HEK293 (cell line): ENCODE measurements at regions not wholly inside any gene's neighbourhood (a gene's known extent, or its start where the extent isn't known, plus 50 kb on each side); places are given as distances from the start of the nearest gene placed in this dataset.
"Not testable (repeated sequence)": the region's sequence is repeated elsewhere in the genome, so short reads cannot be mapped to it uniquely, and the experiment has no call there.

Experiments
- CTCF ChIA-PET: fragments of 350-600 bp; formaldehyde crosslinking; extraction: SDS; loops from one replicate; lab custom pipeline; 2021; ENCODE audit warnings: antibody characterized with exemption; lab: Yijun Ruan, JAX
- POLR2A ChIA-PET: fragments of 300-600 bp; formaldehyde crosslinking; extraction: SDS; loops from one replicate; lab custom pipeline; 2020; ENCODE audit warnings: antibody characterized with exemption, inconsistent platforms; lab: Yijun Ruan, JAX
- H3K27ac ChIP-seq: fragments of 200-500 bp; sonication (Bioruptor generic); 2 replicates; pipeline ENCODE4 v1.5.1; 2014; ENCODE audit warnings: low read depth, low read length, control low read depth, inconsistent platforms; ENCODE audit errors: extremely low read depth
- H3K36me3 ChIP-seq, 2 experiments: fragments of 200-500 bp in 1 of 2; sonication (Bioruptor generic) in 1 of 2; 1 replicate in 1 of 2; 2 replicates in 1 of 2; pipeline ENCODE4 v1.5.1; 2014 to 2017; ENCODE audit warnings: inconsistent platforms in 2 of 2, low read length in 2 of 2; ENCODE audit not compliant: control insufficient read depth in 2 of 2, insufficient read depth in 1 of 2
- H3K4me1 ChIP-seq: fragments of 200-500 bp; sonication (Bioruptor generic); 2 replicates; pipeline ENCODE4 v1.5.1; 2014; ENCODE audit warnings: mild to moderate bottlenecking, low read length, inconsistent platforms; ENCODE audit not compliant: control insufficient read depth, insufficient read depth
- H3K4me3 ChIP-seq: 2 replicates; pipeline ENCODE4 v1.5.1; 2011; ENCODE audit warnings: low read depth, mild to moderate bottlenecking, control low read depth, low read length, moderate library complexity
- H3K9me3 ChIP-seq: fragments of 200-500 bp; sonication (Bioruptor generic); 2 replicates; pipeline ENCODE4 v1.5.1; 2014; ENCODE audit warnings: low read depth, low read length, inconsistent platforms; ENCODE audit not compliant: control insufficient read depth, insufficient read depth
- GLI4 ChIP-seq: fragments of 450-650 bp; formaldehyde crosslinking; IDR thresholded peaks from 2 replicates; pipeline ENCODE4 v1.5.1; 2016; ENCODE audit warnings: missing biosample characterization, missing genetic modification characterization
- IKZF3 ChIP-seq: fragments of 450-650 bp; IDR thresholded peaks from 2 replicates; pipeline ENCODE4 v1.5.0; 2018; ENCODE audit warnings: missing biosample characterization, mild to moderate bottlenecking, missing genetic modification characterization, moderate library complexity
- KLF16 ChIP-seq: fragments of 450-650 bp; formaldehyde crosslinking; IDR thresholded peaks from 2 replicates; pipeline ENCODE4 v1.5.1; 2017; ENCODE audit warnings: missing biosample characterization, missing genetic modification characterization
- TCF7L2 ChIP-seq: IDR thresholded peaks from 2 replicates; pipeline ENCODE4 v1.6.1; 2011; ENCODE audit warnings: low read depth, mild to moderate bottlenecking, inconsistent platforms, low read length, moderate library complexity, borderline replicate concordance
- ZFP37 ChIP-seq: fragments of 450-650 bp; formaldehyde crosslinking; IDR thresholded peaks from 2 replicates; pipeline ENCODE4 v1.5.1; 2016; ENCODE audit warnings: missing biosample characterization, missing genetic modification characterization
- ZNF426 ChIP-seq: fragments of 450-650 bp; formaldehyde crosslinking; IDR thresholded peaks from 2 replicates; pipeline ENCODE4 v1.5.1; 2017; ENCODE audit warnings: missing biosample characterization, missing genetic modification characterization, mild to moderate bottlenecking, inconsistent platforms, moderate library complexity
- ZNF561 ChIP-seq: fragments of 450-650 bp; IDR thresholded peaks from 2 replicates; pipeline ENCODE4 v1.5.1; 2018; ENCODE audit warnings: missing biosample characterization, missing genetic modification characterization, borderline replicate concordance
- ZSCAN16 ChIP-seq: fragments of 450-650 bp; formaldehyde crosslinking; IDR thresholded peaks from 2 replicates; pipeline ENCODE4 v1.5.1; 2016; ENCODE audit warnings: missing biosample characterization, missing genetic modification characterization
- TF ChIP-seq, protein P1 (sequence below): fragments of 450-650 bp; formaldehyde crosslinking; IDR thresholded peaks from 2 replicates; pipeline ENCODE4 v1.5.1; 2016; ENCODE audit warnings: missing biosample characterization, missing genetic modification characterization, borderline replicate concordance
- TF ChIP-seq, protein P2 (sequence below): fragments of 450-650 bp; formaldehyde crosslinking; conservative IDR thresholded peaks from 2 replicates; pipeline ENCODE4 v1.5.1; 2016; ENCODE audit warnings: low read depth, missing biosample characterization, missing genetic modification characterization

DNA sequence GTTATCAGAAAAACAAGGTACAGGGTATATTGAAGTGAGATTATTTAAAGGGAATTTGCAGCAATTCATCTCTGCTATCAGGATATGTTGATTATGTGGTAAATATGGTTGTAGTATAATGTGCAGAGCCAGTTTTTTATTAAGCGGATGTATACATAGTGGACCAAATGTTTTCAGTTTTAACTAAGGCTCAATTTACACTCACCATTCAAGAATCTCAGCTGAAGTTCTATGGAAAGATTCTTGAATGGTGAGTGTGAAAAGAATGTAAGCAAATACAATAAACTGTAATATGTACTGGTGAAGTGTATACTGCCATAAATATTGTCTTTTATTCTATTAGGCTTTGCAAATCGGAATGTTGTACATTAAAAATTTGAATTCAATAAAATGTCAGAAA lies 895.9 kb upstream of the CDH10 start:
- TF ChIP-seq, protein P1, sequence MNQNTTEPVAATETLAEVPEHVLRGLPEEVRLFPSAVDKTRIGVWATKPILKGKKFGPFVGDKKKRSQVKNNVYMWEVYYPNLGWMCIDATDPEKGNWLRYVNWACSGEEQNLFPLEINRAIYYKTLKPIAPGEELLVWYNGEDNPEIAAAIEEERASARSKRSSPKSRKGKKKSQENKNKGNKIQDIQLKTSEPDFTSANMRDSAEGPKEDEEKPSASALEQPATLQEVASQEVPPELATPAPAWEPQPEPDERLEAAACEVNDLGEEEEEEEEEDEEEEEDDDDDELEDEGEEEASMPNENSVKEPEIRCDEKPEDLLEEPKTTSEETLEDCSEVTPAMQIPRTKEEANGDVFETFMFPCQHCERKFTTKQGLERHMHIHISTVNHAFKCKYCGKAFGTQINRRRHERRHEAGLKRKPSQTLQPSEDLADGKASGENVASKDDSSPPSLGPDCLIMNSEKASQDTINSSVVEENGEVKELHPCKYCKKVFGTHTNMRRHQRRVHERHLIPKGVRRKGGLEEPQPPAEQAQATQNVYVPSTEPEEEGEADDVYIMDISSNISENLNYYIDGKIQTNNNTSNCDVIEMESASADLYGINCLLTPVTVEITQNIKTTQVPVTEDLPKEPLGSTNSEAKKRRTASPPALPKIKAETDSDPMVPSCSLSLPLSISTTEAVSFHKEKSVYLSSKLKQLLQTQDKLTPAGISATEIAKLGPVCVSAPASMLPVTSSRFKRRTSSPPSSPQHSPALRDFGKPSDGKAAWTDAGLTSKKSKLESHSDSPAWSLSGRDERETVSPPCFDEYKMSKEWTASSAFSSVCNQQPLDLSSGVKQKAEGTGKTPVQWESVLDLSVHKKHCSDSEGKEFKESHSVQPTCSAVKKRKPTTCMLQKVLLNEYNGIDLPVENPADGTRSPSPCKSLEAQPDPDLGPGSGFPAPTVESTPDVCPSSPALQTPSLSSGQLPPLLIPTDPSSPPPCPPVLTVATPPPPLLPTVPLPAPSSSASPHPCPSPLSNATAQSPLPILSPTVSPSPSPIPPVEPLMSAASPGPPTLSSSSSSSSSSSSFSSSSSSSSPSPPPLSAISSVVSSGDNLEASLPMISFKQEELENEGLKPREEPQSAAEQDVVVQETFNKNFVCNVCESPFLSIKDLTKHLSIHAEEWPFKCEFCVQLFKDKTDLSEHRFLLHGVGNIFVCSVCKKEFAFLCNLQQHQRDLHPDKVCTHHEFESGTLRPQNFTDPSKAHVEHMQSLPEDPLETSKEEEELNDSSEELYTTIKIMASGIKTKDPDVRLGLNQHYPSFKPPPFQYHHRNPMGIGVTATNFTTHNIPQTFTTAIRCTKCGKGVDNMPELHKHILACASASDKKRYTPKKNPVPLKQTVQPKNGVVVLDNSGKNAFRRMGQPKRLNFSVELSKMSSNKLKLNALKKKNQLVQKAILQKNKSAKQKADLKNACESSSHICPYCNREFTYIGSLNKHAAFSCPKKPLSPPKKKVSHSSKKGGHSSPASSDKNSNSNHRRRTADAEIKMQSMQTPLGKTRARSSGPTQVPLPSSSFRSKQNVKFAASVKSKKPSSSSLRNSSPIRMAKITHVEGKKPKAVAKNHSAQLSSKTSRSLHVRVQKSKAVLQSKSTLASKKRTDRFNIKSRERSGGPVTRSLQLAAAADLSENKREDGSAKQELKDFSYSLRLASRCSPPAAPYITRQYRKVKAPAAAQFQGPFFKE (tag by site-specific recombination), result no peak
- no peak for TF ChIP-seq IKZF3 (tag by site-specific recombination)
- no peak for TF ChIP-seq GLI4 (tag by site-specific recombination)
- TF ChIP-seq TCF7L2, result no peak
- TF ChIP-seq KLF16 (tag by site-specific recombination), result no peak
- TF ChIP-seq ZNF426 (tag by site-specific recombination), result no peak
- Histone ChIP-seq H3K4me3 (no peak overlapping the region), H3K36me3 (no peaks in the 10 kb centered on the region), H3K4me1 (no peaks in the 10 kb centered on the region), H3K9me3 (no peaks in the 10 kb centered on the region), H3K27ac (no peak overlapping the region)
- ChIA-PET CTCF (no interaction called here), POLR2A (no interaction called here)

DNA sequence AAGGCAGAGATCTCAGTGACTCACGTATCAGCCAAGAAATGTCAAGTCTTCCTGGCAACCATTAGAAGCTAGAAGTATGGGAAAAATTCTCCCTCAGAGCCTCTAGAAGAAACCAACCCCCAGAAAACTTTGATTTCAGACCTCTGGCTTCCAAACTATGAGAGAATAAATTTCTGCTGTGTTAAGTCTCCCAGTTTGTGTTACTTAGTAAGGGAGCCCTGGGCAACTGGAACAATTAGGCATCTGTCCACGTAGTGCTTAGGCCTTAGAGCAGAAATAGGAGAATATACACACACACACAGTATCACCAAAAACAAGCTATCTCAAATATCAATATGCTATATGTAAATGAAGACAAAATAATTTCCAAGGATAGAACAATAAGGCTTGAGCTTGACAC lies 894.8 kb upstream of the CDH10 start:
- TF ChIP-seq, protein P2, sequence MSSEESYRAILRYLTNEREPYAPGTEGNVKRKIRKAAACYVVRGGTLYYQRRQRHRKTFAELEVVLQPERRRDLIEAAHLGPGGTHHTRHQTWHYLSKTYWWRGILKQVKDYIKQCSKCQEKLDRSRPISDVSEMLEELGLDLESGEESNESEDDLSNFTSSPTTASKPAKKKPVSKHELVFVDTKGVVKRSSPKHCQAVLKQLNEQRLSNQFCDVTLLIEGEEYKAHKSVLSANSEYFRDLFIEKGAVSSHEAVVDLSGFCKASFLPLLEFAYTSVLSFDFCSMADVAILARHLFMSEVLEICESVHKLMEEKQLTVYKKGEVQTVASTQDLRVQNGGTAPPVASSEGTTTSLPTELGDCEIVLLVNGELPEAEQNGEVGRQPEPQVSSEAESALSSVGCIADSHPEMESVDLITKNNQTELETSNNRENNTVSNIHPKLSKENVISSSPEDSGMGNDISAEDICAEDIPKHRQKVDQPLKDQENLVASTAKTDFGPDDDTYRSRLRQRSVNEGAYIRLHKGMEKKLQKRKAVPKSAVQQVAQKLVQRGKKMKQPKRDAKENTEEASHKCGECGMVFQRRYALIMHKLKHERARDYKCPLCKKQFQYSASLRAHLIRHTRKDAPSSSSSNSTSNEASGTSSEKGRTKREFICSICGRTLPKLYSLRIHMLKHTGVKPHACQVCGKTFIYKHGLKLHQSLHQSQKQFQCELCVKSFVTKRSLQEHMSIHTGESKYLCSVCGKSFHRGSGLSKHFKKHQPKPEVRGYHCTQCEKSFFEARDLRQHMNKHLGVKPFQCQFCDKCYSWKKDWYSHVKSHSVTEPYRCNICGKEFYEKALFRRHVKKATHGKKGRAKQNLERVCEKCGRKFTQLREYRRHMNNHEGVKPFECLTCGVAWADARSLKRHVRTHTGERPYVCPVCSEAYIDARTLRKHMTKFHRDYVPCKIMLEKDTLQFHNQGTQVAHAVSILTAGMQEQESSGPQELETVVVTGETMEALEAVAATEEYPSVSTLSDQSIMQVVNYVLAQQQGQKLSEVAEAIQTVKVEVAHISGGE (tag by site-specific recombination), result no peak
- TF ChIP-seq ZSCAN16 (tag by site-specific recombination) (no peak), ZFP37 (tag by site-specific recombination) (no peak), ZNF561 (tag by site-specific recombination) (no peak)
- Histone ChIP-seq H3K36me3 (no peaks in the 10 kb centered on the region), H3K4me3 (no peak overlapping the region), H3K9me3 (no peaks in the 10 kb centered on the region), H3K4me1 (no peaks in the 10 kb centered on the region), H3K27ac (no peak overlapping the region)
- POLR2A ChIA-PET, result no interaction called here
- CTCF ChIA-PET, result interaction anchor here (0.6 kb wide), 1 partner anchor 190 kb away, joined by 5 read pairs; no protein-coding TSS in a partner anchor

- CTCF ChIA-PET, POLR2A ChIA-PET: not testable (repeated sequence)
Observed at GRCh38 chr5:25536461-25536860, 891.7 kb upstream of the CDH10 start.

More at GRCh38 chr5:25536461-25536860, 891.7 kb upstream of the CDH10 start:
- H3K27ac ChIP-seq, H3K9me3 ChIP-seq, H3K36me3 ChIP-seq, H3K4me3 ChIP-seq, H3K4me1 ChIP-seq: not testable (repeated sequence)
